Natural killer cell (primary cell): ENCODE measurements at regions not wholly inside any gene's neighbourhood (a gene's known extent, or its start where the extent isn't known, plus 50 kb on each side); places are given as distances from the start of the nearest gene placed in this dataset.

Experiments used
- ATAC-seq, 3 donors: fragments of 150-1000 bp in 2 of 3; fragments of 200-7000 bp in 1 of 3; cut with Tn5 transposase; 1 replicate in 1 of 3; 2 replicates in 2 of 3; pipeline ENCODE4 v1.10.0; 2021; ENCODE audit warnings: mild to moderate bottlenecking in 2 of 3, moderate library complexity in 2 of 3
- DNase-seq, 2 donors: peaks; one replicate each; pipeline versions ENCODE4 v3.0.0 to v3.0.0-alpha.2; 2013 to 2021; ENCODE audit warnings: mixed read lengths in 1 of 2
- H3K27ac ChIP-seq: one replicate; pipeline ENCODE4 v1.5.1; 2013; ENCODE audit warnings: mild to moderate bottlenecking, low read length
- H3K27me3 ChIP-seq: one replicate; pipeline ENCODE4 v1.6.1; 2013; ENCODE audit warnings: low read length; ENCODE audit not compliant: control insufficient read depth, insufficient read depth
- H3K36me3 ChIP-seq: one replicate; pipeline ENCODE4 v1.6.1; 2013; ENCODE audit warnings: low read length; ENCODE audit not compliant: control insufficient read depth, insufficient read depth
- H3K4me1 ChIP-seq: one replicate; pipeline ENCODE4 v1.6.1; 2013; ENCODE audit warnings: low read length; ENCODE audit not compliant: control insufficient read depth, insufficient read depth
- H3K4me3 ChIP-seq: one replicate; pipeline ENCODE4 v1.5.1; 2013; ENCODE audit warnings: low read length
- H3K9me3 ChIP-seq: one replicate; pipeline ENCODE4 v1.6.1; 2013; ENCODE audit warnings: low read length; ENCODE audit not compliant: control insufficient read depth, insufficient read depth
- H3K27ac Mint-ChIP-seq, 2 donors: one replicate each; pipeline ENCODE4 v1.8.0; 2022; ENCODE audit warnings: mild to moderate bottlenecking in 2 of 2, mixed read lengths in 2 of 2, moderate library complexity in 1 of 2
- H3K27me3 Mint-ChIP-seq, 2 donors: one replicate each; pipeline ENCODE4 v1.8.0; 2022; ENCODE audit warnings: low read depth in 2 of 2, mixed read lengths in 2 of 2
- H3K36me3 Mint-ChIP-seq: one replicate; pipeline ENCODE4 v1.8.0; 2022; ENCODE audit warnings: mixed read lengths
- H3K4me1 Mint-ChIP-seq, 2 donors: one replicate each; pipeline ENCODE4 v1.8.0; 2022; ENCODE audit warnings: mixed read lengths in 2 of 2
- H3K4me3 Mint-ChIP-seq: one replicate; pipeline ENCODE4 v1.8.0; 2022; ENCODE audit warnings: mild to moderate bottlenecking, moderate library complexity, mixed read lengths
- H3K9me3 Mint-ChIP-seq, 2 donors: one replicate each; pipeline ENCODE4 v1.8.0; 2022; ENCODE audit warnings: mixed read lengths in 2 of 2
- WGBS: methylation state at CpG from one replicate; pipeline ENCODE4 v1.1.7; 2013; ENCODE audit warnings: missing lambda C conversion rate; ENCODE audit not compliant: insufficient coverage; 5-methylcytosine and 5-hydroxymethylcytosine counted together
- intact Hi-C: fragments of 100-400 bp; cut with micrococcal nuclease; formaldehyde crosslinking; loops from one replicate; pipeline ENCODE4 v1.14.2; 2022
- TF ChIP-seq, protein P1 (sequence below): fragments of 200-600 bp; IDR thresholded peaks from one replicate; pipeline ENCODE4 v1.8.0; 2022; ENCODE audit warnings: antibody characterized with exemption

DNA sequence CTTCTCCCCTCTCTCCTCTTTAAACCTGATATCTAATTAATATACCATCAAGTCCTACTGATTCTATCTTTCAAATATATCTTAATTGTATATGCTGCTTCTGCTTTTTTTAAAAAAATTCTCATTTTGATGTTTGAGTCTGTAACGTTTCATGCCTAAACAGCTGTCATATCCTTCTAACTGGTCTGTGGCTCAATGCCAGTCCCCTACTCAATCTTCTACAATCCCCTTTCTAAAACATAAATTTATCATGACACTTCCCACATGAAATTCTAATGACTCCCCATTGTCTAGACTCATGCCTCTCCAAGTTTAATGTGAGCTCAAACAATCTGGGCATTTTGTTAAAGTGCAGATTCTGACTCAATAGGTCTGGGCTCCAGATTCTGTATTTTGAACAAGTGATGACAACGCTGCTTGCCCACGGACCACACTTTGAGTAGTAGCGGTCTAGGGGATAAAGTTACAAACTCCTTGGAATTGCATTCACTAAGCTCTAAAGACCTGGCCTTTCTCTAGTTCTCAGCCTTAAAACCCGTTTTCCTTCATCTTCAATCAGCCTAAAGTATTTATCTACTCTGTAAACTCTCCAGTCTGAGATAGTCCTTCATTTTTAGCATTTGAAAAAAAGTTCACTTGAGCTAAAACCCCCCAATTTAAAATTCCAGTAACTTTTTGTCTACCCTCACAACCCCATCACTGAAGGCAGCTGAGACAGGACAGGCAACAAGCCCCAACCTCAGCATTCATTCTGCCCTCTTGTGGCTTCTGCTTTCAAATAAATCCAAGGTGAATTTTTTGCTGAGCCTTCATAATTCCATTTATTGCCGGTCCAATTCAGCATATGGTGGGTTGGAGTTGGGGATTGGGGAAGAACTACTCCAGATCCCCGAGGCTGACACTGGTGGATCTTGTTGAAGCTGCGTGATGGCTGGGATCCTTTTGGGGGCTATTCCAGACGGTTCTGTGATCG is 88.1 kb upstream of the THRB start:
- intact Hi-C loops, result no loop called here
- Histone ChIP-seq H3K4me3 (no peak overlapping the region), H3K36me3 (no peaks in the 10 kb centered on the region), H3K27me3 (no peaks in the 10 kb centered on the region), H3K9me3 (no peaks in the 10 kb centered on the region), H3K4me1 (no peaks in the 10 kb centered on the region), H3K27ac (no peak overlapping the region)
- Mint-ChIP-seq H3K9me3 (peaks cover 0 to 8% of the 10 kb centered on the region in 2 donors), H3K36me3 (no peaks in the 10 kb centered on the region), H3K4me1 (no peaks in the 10 kb centered on the region), H3K27me3 (peaks cover 0 to 2% of the 10 kb centered on the region in 2 donors), H3K4me3 (no peak overlapping the region), H3K27ac (no peak overlapping the region)
- DNase-seq (no peak), ATAC-seq (no peak)
- TF ChIP-seq, protein P1, sequence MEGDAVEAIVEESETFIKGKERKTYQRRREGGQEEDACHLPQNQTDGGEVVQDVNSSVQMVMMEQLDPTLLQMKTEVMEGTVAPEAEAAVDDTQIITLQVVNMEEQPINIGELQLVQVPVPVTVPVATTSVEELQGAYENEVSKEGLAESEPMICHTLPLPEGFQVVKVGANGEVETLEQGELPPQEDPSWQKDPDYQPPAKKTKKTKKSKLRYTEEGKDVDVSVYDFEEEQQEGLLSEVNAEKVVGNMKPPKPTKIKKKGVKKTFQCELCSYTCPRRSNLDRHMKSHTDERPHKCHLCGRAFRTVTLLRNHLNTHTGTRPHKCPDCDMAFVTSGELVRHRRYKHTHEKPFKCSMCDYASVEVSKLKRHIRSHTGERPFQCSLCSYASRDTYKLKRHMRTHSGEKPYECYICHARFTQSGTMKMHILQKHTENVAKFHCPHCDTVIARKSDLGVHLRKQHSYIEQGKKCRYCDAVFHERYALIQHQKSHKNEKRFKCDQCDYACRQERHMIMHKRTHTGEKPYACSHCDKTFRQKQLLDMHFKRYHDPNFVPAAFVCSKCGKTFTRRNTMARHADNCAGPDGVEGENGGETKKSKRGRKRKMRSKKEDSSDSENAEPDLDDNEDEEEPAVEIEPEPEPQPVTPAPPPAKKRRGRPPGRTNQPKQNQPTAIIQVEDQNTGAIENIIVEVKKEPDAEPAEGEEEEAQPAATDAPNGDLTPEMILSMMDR, result no peak
- 83% methylated on average over 10 of the region's 10 CpGs for WGBS

DNA sequence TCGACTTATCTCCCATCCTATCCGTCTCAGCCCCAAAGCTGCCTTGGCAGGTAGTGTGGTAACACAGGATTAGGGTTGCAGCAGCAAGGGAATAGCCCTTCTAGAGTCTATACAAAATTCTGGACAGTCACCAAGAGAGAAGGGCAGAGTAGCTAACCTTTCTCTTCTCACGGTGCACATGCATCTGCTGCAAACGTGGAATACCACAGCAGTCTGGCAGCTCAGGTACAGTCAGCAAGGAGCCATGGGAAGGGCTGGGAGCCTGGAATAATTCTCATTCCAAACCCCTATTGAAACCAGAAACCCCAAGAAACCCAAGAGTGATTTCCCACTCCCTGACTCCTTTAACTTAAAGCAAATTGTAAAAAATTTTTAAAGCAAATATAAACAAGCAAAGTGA is 92.3 kb upstream of the THRB start:
- H3K36me3 Mint-ChIP-seq, result no peaks in the 10 kb centered on the region
- Histone ChIP-seq H3K9me3 (no peaks in the 10 kb centered on the region), H3K4me3 (no peak overlapping the region), H3K36me3 (no peaks in the 10 kb centered on the region), H3K27ac (no peak overlapping the region), H3K4me1 (no peaks in the 10 kb centered on the region), H3K27me3 (no peaks in the 10 kb centered on the region)
- TF ChIP-seq, protein P1, result no peak
- WGBS, result 69% methylated on average over 3 of the region's 4 CpGs
- no peak overlapping the region for H3K4me3 Mint-ChIP-seq
- intact Hi-C loops, result no loop called here
- peaks cover 2 to 4% of the 10 kb centered on the region in 2 donors for H3K9me3 Mint-ChIP-seq
- H3K27me3 Mint-ChIP-seq, result peaks cover 3 to 10% of the 10 kb centered on the region in 2 donors
- no peak for ATAC-seq
- H3K4me1 Mint-ChIP-seq, result no peaks in the 10 kb centered on the region
- no peak for DNase-seq
- no peak overlapping the region for H3K27ac Mint-ChIP-seq

DNA sequence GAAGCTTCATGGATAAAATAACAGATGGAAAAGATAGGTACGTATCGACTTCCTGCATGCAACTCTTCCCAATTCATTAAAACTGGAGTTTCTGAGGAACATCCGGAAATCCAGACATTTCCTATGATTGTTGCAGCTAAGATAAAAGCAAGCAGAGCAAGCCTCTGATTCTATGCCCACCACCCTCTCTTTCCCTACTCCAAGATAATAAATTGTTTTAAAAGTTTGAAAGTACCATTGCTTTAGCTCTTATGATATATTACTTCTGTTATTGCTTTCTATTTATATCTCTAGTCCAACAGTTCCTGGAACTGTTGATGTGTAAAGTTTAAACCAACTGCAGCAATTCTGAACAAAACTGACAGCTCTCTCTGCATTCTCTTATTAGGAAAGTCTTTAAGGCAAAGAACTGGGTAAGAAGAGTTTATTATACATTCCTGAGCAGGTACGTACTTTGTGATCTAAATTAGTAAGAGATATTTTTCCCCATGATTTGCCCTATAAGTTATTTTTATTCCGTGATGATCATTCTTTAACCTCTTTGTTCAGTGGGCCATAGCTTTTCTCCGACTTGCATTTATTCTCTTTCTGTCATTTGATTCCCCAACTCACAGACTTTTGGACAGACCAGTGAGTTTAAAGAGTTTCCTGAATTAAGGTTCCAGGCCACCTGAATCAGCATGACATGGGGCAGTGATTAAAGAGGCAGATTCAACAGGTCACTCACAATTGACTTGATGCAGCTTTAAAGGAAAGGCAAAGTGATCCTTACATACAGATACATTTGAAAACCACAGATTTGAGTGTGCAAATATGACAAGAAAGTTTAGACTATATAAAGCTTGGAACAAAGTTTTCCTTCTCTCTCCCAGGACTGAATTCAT is 94.2 kb upstream of the THRB start:
- H3K27ac ChIP-seq, result no peak overlapping the region
- ATAC-seq, result no peak
- H3K36me3 ChIP-seq, result no peaks in the 10 kb centered on the region
- no peaks in the 10 kb centered on the region for H3K27me3 ChIP-seq
- Mint-ChIP-seq H3K27ac (no peak overlapping the region), H3K4me3 (no peak overlapping the region), H3K36me3 (no peaks in the 10 kb centered on the region), H3K9me3 (peaks cover 2 to 5% of the 10 kb centered on the region in 2 donors), H3K4me1 (no peaks in the 10 kb centered on the region), H3K27me3 (peaks cover 3 to 10% of the 10 kb centered on the region in 2 donors)
- intact Hi-C loops, result no loop called here
- 32% methylated on average over 3 of the region's 6 CpGs for WGBS
- no peak overlapping the region for H3K4me3 ChIP-seq
- H3K9me3 ChIP-seq, result no peaks in the 10 kb centered on the region
- TF ChIP-seq, protein P1, result no peak
- no peak for DNase-seq
- H3K4me1 ChIP-seq, result no peaks in the 10 kb centered on the region
